PC-9 (cell line): ENCODE measurements at regions not wholly inside any gene's neighbourhood (a gene's known extent, or its start where the extent isn't known, plus 50 kb on each side); places are given as distances from the start of the nearest gene placed in this dataset.

Source experiments
- BruUV-seq: library from RNA; stranded (reverse); fragments of 400-500 nt; replicated peaks from 2 replicates; lab custom pipeline; 2021; lab: Mats Ljungman, UMichigan
- CTCF ChIA-PET: fragments of 300-600 bp; sonication (Branson Sonifier 250); formaldehyde crosslinking; loops from one replicate; lab custom pipeline; 2022; ENCODE audit warnings: antibody characterized with exemption; lab: Charles Lee
- POLR2A ChIA-PET: fragments of 300-600 bp; sonication (Branson Sonifier 250); formaldehyde crosslinking; loops from one replicate; lab custom pipeline; 2022; ENCODE audit warnings: antibody characterized with exemption; ENCODE audit not compliant: unreplicated experiment; lab: Charles Lee
- DNase-seq, 2 experiments: peaks; one replicate each; pipeline versions ENCODE4 v3.0.0 to v3.0.0-alpha.2; 2015 to 2022; ENCODE audit warnings: mixed read lengths in 1 of 2
- H2AFZ ChIP-seq: fragments of 200-600 bp; sonication (generic); 2 replicates; pipeline ENCODE4 v1.8.1; 2017; ENCODE audit warnings: antibody characterized with exemption
- H3F3A ChIP-seq: fragments of 200-600 bp; sonication (generic); 2 replicates; pipeline ENCODE4 v1.8.1; 2017; ENCODE audit warnings: antibody characterized with exemption, mild to moderate bottlenecking, low read depth; ENCODE audit not compliant: insufficient read depth
- H3K27ac ChIP-seq: fragments of 200-600 bp; sonication (generic); 2 replicates; pipeline ENCODE4 v1.6.1; 2016; ENCODE audit warnings: mixed run types
- H3K27me3 ChIP-seq: fragments of 200-600 bp; sonication (generic); 2 replicates; pipeline ENCODE4 v1.6.1; 2016; ENCODE audit warnings: low read depth, mixed run types; ENCODE audit not compliant: insufficient read depth
- H3K36me3 ChIP-seq: fragments of 200-600 bp; sonication (generic); 2 replicates; pipeline ENCODE4 v1.6.1; 2016; ENCODE audit warnings: low read depth, mixed run types
- H3K4me1 ChIP-seq: fragments of 200-600 bp; sonication (generic); replicated peaks from 2 replicates; pipeline ENCODE4 v1.6.1; 2016; ENCODE audit warnings: mixed run types; ENCODE audit not compliant: insufficient read depth
- H3K4me2 ChIP-seq: fragments of 200-600 bp; sonication (generic); 2 replicates; pipeline ENCODE4 v1.6.1; 2017; ENCODE audit warnings: mixed run types
- H3K4me3 ChIP-seq: fragments of 200-600 bp; sonication (generic); 2 replicates; pipeline ENCODE4 v1.6.1; 2016; ENCODE audit warnings: mixed run types
- H3K79me2 ChIP-seq: fragments of 200-600 bp; sonication (generic); 2 replicates; pipeline ENCODE4 v1.6.1; 2017; ENCODE audit warnings: low read depth, mixed run types
- H3K9me2 ChIP-seq: fragments of 200-600 bp; sonication (generic); 2 replicates; pipeline ENCODE4 v1.8.1; 2017; ENCODE audit warnings: mild to moderate bottlenecking; ENCODE audit not compliant: insufficient read depth
- H3K9me3 ChIP-seq: fragments of 200-600 bp; sonication (generic); 2 replicates; pipeline ENCODE4 v1.8.1; 2016; ENCODE audit warnings: low read depth; ENCODE audit not compliant: insufficient read depth
- H4K20me1 ChIP-seq: fragments of 200-600 bp; sonication (generic); 2 replicates; pipeline ENCODE4 v1.8.1; 2017; ENCODE audit not compliant: insufficient read depth
- EZH2 ChIP-seq: fragments of 200-600 bp; sonication (generic); IDR thresholded peaks from 2 replicates; pipeline ENCODE4 v1.8.0; 2017; ENCODE audit warnings: antibody characterized with exemption, low read depth
- intact Hi-C: fragments of 100-400 bp; cut with micrococcal nuclease; formaldehyde crosslinking; loops from one replicate; pipeline ENCODE4 v1.10.0; 2022; ENCODE audit not compliant: unreplicated experiment
- TF ChIP-seq, protein P1 (sequence below): fragments of 200-600 bp; sonication (generic); conservative IDR thresholded peaks from 2 replicates; pipeline ENCODE4 v1.6.1; 2017; ENCODE audit warnings: mixed run types, antibody characterized with exemption, mild to moderate bottlenecking, moderate library complexity

DNA sequence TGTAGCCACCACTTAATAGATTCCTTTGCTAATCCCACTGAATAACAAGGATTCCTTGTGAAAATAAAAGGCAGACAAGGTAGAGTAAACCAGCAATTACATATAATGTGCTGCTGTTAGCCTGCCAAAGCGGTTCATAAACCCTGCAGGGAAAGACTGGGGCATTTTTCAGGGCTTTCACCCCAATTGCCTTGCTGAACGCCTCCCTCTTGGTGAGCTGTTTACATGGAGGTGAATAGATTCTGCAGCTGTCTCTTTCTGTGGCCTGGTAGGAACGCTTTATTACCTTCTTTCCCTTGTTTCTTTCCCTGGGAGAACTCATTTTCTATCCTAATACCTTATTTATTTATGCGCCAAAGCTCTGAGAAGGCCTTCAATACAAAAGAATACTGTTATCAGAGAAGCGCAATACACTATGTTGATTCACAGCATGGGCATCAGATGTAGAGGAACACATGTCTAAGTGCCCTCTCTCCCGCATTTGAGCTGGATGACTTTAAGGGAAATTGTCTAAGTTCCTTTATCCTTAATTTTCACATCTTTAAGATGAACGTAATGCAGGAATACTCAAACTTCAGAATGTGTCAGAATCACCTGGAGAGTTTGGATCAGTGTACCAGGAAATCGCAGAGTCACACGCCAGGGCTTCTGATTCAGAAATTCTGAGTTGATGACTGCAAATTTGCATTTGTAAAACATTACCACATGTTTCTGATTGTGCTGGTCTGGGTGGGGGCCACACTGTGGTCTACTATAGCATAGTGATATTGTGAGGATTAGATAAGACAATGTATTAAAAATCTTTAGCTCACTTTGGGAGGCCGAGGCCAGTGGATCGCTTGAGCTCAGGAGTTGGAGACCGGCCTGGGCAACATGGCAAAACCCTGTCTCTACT lies 1203.8 kb downstream of the SORCS3 start:
- H3K27ac ChIP-seq: no peak overlapping the region
- H3K4me3 ChIP-seq: no peak overlapping the region
- no peaks in the 10 kb centered on the region for H3K79me2 ChIP-seq
- no peaks in the 10 kb centered on the region for H3K36me3 ChIP-seq
- ChIA-PET POLR2A (no interaction called here), CTCF (no interaction called here)
- H3K27me3 ChIP-seq: no peaks in the 10 kb centered on the region
- DNase-seq: no peak
- H3F3A ChIP-seq: no peaks in the 10 kb centered on the region
- H2AFZ ChIP-seq: no peak overlapping the region
- no peaks in the 10 kb centered on the region for H3K9me3 ChIP-seq
- no peaks in the 10 kb centered on the region for H3K4me1 ChIP-seq
- H3K9me2 ChIP-seq: no peaks in the 10 kb centered on the region
- no peak overlapping the region for H3K4me2 ChIP-seq
- intact Hi-C loops: no loop called here
- H4K20me1 ChIP-seq: no peaks in the 10 kb centered on the region
- no TSS peak for BruUV-seq
- TF ChIP-seq, protein P1, sequence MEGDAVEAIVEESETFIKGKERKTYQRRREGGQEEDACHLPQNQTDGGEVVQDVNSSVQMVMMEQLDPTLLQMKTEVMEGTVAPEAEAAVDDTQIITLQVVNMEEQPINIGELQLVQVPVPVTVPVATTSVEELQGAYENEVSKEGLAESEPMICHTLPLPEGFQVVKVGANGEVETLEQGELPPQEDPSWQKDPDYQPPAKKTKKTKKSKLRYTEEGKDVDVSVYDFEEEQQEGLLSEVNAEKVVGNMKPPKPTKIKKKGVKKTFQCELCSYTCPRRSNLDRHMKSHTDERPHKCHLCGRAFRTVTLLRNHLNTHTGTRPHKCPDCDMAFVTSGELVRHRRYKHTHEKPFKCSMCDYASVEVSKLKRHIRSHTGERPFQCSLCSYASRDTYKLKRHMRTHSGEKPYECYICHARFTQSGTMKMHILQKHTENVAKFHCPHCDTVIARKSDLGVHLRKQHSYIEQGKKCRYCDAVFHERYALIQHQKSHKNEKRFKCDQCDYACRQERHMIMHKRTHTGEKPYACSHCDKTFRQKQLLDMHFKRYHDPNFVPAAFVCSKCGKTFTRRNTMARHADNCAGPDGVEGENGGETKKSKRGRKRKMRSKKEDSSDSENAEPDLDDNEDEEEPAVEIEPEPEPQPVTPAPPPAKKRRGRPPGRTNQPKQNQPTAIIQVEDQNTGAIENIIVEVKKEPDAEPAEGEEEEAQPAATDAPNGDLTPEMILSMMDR: no peak
- TF ChIP-seq EZH2: no peak

DNA sequence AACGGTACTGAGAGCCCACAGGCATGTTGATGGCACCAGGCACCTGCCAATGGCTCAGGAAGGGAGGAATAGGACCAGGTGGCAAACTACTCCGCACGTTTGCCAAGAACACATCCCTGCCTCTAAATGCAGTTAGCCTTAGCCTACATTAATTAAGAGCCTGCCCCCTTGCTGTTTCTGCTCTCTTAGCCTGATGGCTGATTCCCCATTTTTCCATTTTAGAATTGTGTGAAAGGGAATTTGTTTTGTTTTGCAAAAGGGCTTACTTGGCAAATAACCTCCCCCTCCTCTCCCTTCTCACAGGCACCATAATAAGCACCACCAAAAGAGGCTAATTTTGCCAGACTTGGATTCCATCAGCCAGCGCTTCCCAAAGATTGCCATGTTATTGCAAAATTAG lies 1203.2 kb downstream of the SORCS3 start:
- Histone ChIP-seq H4K20me1 (no peaks in the 10 kb centered on the region), H3K9me3 (no peaks in the 10 kb centered on the region), H3K4me1 (no peaks in the 10 kb centered on the region), H3K79me2 (no peaks in the 10 kb centered on the region), H3K4me3 (no peak overlapping the region), H3K27me3 (no peaks in the 10 kb centered on the region), H3K27ac (no peak overlapping the region), H3K4me2 (no peak overlapping the region), H3F3A (no peaks in the 10 kb centered on the region), H3K9me2 (no peaks in the 10 kb centered on the region), H2AFZ (no peak overlapping the region), H3K36me3 (no peaks in the 10 kb centered on the region)
- ChIA-PET POLR2A (no interaction called here), CTCF (no interaction called here)
- no TSS peak for BruUV-seq
- no peak for DNase-seq
- intact Hi-C loops: no loop called here
- TF ChIP-seq, protein P1: no peak
- no peak for TF ChIP-seq EZH2

DNA sequence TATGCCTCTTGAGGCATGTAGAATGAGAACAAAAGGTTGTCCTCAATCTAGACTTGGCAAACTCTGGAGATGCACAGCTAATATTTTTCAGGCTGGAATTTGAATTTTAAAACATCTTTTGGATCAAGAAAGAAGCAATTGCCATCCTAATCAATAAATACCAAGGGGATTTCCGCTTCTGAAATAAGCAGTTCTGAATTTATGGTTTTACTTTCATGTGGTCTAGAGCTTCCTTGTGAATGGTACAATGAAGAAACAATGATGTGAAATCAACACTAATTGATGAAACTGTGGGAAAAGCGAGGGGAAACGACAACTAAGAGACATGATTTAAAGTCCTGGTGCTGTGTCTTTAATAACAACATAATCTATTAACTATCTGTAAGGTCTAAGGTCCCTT lies 1202.7 kb downstream of the SORCS3 start:
- H3K9me2 ChIP-seq: no peaks in the 10 kb centered on the region
- intact Hi-C loops: no loop called here
- H4K20me1 ChIP-seq: no peaks in the 10 kb centered on the region
- H3K27ac ChIP-seq: no peak overlapping the region
- ChIA-PET POLR2A (no interaction called here), CTCF (no interaction called here)
- H3K4me3 ChIP-seq: no peak overlapping the region
- no peaks in the 10 kb centered on the region for H3K36me3 ChIP-seq
- H3F3A ChIP-seq: no peaks in the 10 kb centered on the region
- no peaks in the 10 kb centered on the region for H3K27me3 ChIP-seq
- no peak overlapping the region for H3K4me2 ChIP-seq
- no peak for DNase-seq
- no TSS peak for BruUV-seq
- no peaks in the 10 kb centered on the region for H3K9me3 ChIP-seq
- no peak overlapping the region for H2AFZ ChIP-seq
- no peak for TF ChIP-seq EZH2
- TF ChIP-seq, protein P1: no peak
- H3K79me2 ChIP-seq: no peaks in the 10 kb centered on the region
- no peaks in the 10 kb centered on the region for H3K4me1 ChIP-seq
